ENCODE measurements at regions not wholly inside any gene's neighbourhood (a gene's known extent, or its start where the extent isn't known, plus 50 kb on each side); places are given as distances from the start of the nearest gene placed in this dataset.

DNA sequence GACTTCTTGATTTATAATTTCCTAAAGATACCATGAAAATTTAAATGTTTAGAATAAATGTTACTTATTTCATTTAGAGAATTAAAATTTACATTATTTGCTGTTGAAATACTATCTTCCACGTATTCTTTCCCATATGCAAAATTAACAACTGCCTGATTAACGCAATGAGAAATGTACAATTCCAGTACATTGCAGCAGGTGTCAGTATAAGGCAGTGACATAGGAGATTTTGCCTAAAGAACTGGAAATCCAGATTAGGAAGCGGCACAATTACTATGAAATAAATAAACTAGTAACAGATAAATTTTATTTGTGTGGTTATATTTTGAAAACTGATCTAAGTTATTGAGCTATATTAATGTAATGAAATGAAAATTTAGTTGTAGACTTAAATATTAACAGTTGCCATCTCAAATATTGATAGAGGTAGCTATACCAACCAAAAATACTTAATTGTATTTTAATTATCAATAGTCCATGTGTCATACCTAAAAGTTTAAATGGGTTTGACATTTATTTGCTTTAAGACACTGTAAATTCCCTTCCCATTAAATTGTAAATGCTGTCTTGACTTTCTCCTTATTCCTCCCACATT is 300.2 kb downstream of the UTRN start:
- TF ChIP-seq POLR2AphosphoS5 (IDR thresholded peaks at IDR 0.05; ENCODE audit: low read depth, low read length) (no peak), CTCF (IDR thresholded peaks at IDR 0.05; ENCODE audit: control extremely low read depth in 1 of 3, insufficient read depth in 1 of 3, low read depth in 1 of 3, low read length in 3 of 3) (peak in 2 of 3 experiments; percentile 59 to 60; a peak in 3 of 4 replicates), EP300 (IDR thresholded peaks at IDR 0.05; ENCODE audit: borderline replicate concordance in 1 of 2, low read depth in 2 of 2, low read length in 2 of 2) (no peak), CREB1 (IDR thresholded peaks at IDR 0.05) (no peak), SIN3A (conservative IDR thresholded peaks at IDR 0.05 in 1 of 2, IDR thresholded peaks at IDR 0.05 in 1 of 2; ENCODE audit: low read depth in 1 of 2, low read length in 2 of 2) (no peak), EZH2 (IDR thresholded peaks at IDR 0.05; ENCODE audit: low read depth, low read length, severe bottlenecking) (no peak), MAFK (IDR thresholded peaks at IDR 0.05; ENCODE audit: low read depth, low read length) (no peak), POLR2A (IDR thresholded peaks at IDR 0.05; ENCODE audit: control extremely low read depth in 1 of 2, low read depth in 2 of 2, low read length in 2 of 2) (no peak), CEBPB (IDR thresholded peaks at IDR 0.05; ENCODE audit: low read depth, low read length) (no peak), SP2 (IDR thresholded peaks at IDR 0.05; ENCODE audit: low read length) (no peak)
- TF ChIP-seq, protein P1, sequence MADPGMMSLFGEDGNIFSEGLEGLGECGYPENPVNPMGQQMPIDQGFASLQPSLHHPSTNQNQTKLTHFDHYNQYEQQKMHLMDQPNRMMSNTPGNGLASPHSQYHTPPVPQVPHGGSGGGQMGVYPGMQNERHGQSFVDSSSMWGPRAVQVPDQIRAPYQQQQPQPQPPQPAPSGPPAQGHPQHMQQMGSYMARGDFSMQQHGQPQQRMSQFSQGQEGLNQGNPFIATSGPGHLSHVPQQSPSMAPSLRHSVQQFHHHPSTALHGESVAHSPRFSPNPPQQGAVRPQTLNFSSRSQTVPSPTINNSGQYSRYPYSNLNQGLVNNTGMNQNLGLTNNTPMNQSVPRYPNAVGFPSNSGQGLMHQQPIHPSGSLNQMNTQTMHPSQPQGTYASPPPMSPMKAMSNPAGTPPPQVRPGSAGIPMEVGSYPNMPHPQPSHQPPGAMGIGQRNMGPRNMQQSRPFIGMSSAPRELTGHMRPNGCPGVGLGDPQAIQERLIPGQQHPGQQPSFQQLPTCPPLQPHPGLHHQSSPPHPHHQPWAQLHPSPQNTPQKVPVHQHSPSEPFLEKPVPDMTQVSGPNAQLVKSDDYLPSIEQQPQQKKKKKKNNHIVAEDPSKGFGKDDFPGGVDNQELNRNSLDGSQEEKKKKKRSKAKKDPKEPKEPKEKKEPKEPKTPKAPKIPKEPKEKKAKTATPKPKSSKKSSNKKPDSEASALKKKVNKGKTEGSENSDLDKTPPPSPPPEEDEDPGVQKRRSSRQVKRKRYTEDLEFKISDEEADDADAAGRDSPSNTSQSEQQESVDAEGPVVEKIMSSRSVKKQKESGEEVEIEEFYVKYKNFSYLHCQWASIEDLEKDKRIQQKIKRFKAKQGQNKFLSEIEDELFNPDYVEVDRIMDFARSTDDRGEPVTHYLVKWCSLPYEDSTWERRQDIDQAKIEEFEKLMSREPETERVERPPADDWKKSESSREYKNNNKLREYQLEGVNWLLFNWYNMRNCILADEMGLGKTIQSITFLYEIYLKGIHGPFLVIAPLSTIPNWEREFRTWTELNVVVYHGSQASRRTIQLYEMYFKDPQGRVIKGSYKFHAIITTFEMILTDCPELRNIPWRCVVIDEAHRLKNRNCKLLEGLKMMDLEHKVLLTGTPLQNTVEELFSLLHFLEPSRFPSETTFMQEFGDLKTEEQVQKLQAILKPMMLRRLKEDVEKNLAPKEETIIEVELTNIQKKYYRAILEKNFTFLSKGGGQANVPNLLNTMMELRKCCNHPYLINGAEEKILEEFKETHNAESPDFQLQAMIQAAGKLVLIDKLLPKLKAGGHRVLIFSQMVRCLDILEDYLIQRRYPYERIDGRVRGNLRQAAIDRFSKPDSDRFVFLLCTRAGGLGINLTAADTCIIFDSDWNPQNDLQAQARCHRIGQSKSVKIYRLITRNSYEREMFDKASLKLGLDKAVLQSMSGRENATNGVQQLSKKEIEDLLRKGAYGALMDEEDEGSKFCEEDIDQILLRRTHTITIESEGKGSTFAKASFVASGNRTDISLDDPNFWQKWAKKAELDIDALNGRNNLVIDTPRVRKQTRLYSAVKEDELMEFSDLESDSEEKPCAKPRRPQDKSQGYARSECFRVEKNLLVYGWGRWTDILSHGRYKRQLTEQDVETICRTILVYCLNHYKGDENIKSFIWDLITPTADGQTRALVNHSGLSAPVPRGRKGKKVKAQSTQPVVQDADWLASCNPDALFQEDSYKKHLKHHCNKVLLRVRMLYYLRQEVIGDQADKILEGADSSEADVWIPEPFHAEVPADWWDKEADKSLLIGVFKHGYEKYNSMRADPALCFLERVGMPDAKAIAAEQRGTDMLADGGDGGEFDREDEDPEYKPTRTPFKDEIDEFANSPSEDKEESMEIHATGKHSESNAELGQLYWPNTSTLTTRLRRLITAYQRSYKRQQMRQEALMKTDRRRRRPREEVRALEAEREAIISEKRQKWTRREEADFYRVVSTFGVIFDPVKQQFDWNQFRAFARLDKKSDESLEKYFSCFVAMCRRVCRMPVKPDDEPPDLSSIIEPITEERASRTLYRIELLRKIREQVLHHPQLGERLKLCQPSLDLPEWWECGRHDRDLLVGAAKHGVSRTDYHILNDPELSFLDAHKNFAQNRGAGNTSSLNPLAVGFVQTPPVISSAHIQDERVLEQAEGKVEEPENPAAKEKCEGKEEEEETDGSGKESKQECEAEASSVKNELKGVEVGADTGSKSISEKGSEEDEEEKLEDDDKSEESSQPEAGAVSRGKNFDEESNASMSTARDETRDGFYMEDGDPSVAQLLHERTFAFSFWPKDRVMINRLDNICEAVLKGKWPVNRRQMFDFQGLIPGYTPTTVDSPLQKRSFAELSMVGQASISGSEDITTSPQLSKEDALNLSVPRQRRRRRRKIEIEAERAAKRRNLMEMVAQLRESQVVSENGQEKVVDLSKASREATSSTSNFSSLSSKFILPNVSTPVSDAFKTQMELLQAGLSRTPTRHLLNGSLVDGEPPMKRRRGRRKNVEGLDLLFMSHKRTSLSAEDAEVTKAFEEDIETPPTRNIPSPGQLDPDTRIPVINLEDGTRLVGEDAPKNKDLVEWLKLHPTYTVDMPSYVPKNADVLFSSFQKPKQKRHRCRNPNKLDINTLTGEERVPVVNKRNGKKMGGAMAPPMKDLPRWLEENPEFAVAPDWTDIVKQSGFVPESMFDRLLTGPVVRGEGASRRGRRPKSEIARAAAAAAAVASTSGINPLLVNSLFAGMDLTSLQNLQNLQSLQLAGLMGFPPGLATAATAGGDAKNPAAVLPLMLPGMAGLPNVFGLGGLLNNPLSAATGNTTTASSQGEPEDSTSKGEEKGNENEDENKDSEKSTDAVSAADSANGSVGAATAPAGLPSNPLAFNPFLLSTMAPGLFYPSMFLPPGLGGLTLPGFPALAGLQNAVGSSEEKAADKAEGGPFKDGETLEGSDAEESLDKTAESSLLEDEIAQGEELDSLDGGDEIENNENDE (IDR thresholded peaks at IDR 0.05; ENCODE audit: insufficient replicate concordance, low read length) = no peak
- TF ChIP-seq, protein P2, sequence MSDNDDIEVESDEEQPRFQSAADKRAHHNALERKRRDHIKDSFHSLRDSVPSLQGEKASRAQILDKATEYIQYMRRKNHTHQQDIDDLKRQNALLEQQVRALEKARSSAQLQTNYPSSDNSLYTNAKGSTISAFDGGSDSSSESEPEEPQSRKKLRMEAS (IDR thresholded peaks at IDR 0.05) = no peak

All from H1 (cell line).